NCI-H146 treated with DMSO at 0.1 percent for 48 hours (cell line): ENCODE measurements at regions not wholly inside any gene's neighbourhood (a gene's known extent, or its start where the extent isn't known, plus 50 kb on each side); places are given as distances from the start of the nearest gene placed in this dataset.
A peak's percentile ranks its signal among the peaks of the same experiment; 100 is the strongest.

Source experiments
- DNase-seq: peaks from one replicate; lab custom pipeline; 2025; ENCODE audit not compliant: unreplicated experiment; lab: John Stamatoyannopoulos, UW

DNA sequence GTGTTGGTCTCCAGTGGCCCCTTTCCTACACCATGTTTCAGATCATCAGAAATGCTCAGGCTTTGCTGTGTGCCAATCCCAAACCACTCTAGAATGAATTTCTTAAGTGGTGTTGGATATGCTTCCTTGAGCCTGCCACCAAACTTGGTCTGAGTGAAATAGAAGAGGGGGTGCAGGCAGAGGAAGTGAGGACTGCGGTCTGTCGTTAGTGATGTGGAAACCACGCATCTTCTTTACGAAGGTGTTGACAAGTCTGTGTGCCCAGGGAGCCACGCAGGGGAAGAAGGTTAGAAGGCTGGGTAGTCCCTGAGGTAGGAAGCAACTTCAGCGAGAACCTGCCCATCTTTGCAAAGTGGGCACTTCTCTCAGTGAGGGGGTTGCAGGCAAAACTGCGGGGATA lies 187.4 kb upstream of the NAV2 start:
- DNase-seq: no peak

DNA sequence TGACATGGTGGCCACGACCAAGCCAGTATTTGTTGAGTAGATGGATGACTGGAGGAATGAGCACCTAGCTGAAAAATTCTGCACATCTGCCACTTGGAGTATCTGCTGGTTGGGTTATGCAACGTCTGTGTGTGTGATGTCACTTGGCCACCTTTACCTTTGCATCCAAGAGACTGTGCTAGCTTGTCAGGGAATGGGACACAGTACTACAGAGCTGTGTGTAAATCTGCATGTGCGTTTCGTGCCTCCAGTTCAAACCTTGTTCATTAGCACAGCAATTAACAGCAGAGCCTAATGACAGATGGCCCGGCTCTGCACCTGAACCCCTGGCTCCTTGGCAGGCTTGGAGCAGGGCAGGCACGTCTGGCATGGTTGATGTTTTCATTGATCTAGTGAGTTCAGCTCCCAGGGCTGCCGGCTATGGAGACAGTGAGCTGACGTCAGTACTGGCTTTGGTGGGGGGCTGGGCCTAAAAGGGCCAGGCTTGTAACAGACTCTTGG lies 188.4 kb upstream of the NAV2 start:
- no peak for DNase-seq

DNA sequence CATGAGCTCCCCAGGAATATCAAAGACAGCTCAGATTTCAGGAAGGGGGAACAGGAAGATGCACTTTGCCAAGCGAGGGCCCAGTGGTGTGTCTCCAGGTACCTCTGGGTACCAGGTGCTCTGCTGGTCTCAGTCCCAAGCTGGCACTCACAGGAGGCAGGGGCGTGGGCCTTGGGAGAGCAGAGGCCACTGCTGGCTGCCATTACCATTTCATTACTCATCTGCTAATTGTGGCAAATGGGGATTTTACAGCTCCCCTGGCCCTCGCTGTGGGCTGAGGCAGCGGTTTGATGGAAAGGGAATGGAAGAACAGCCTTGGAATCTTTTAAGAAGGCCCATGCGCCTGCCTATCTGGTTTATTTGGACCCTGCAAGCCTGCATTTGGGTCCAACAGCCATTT lies 192.0 kb upstream of the NAV2 start:
- DNase-seq: no peak

DNA sequence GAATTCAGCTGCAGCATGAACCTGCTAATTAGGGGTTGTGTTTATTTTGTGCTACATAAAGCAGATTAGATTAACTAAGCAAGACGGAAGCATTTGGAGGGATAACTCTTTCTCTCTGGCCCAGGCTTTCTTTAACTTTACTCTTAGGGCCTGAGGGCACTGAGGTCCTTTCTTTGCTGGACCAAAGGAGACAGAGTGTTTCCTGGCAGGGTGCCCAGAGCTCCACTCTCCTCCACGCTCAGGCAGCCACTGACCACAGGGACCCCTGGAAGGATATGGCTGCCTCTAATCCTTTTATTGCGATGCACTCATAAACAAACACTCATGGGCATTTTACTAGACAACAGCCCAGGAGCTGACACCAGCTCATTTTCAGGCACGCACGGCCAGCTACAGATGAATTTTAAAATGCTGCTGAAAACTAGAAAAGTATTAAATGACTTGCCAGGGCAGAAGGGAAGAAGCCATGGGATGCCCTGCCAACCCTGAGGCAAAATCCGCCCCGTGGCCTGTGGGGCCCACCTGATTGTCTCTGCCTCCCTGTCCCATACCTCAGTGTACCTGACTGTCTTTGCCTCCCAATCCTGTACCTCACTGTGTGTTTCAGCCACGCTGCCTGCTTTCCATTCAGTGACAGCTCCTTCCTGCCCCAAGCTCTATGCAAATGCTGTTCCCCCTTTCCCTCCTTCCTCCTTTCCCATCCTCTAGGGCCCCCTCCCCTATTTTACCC lies 192.6 kb upstream of the NAV2 start:
- peak; percentile 33 for DNase-seq

DNA sequence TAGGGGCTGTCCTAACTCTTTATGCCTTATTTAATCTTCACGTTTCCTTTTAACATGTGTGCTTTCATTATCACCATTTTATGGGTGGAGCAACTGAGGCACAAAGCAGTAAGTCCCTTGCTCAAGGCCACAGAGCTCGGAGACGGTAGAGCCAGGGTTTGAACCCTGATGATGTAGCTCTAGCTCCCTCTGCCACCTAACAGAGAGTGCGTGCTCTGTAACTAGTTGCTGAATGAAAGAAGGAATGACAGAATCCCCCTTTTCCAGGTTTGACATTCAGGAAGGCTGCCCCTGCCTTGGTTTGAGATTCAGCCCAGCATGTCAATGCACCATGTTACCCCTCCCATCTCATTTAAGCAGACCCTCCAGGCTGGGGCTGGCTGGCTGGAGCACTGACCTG lies 193.3 kb upstream of the NAV2 start:
- no peak for DNase-seq

DNA sequence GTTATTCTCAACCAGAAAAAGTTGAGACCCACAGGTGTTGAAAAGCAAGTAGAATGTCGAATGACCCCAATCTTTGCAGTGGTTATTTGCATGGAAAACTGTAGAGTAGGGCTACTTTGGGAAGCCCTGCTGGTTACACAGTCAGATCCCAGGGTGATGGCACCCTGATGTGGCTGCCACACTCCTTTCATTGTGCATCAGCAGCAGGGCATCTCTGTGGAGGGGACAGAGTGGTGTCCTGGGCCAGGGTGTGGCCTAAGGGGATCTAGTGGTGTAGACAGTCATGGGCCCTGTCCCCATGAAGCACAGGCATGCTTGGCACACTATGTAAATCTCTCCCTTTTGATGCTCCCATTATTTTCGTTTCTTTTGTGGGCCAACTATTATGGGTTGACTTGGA lies 199.4 kb upstream of the NAV2 start:
- DNase-seq: no peak

DNA sequence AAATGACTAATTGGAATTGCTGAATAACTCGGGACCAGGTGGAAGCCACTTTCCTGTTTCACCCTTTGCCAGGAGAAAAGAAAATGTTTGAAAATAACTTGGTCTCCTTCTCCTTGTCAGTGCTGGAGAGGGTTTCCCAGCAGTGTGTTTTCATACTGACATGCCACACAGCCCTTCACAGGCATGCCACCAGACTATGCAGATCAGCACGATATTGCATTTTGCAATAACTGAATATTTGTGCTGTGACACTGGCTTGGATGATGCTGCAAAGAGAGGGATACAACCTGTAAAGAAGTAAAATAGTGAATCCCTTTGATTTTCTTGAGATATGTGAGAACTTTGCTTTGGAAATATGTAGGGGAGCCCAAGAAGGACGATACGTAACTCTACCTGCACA lies 200.0 kb upstream of the NAV2 start:
- no peak for DNase-seq

DNA sequence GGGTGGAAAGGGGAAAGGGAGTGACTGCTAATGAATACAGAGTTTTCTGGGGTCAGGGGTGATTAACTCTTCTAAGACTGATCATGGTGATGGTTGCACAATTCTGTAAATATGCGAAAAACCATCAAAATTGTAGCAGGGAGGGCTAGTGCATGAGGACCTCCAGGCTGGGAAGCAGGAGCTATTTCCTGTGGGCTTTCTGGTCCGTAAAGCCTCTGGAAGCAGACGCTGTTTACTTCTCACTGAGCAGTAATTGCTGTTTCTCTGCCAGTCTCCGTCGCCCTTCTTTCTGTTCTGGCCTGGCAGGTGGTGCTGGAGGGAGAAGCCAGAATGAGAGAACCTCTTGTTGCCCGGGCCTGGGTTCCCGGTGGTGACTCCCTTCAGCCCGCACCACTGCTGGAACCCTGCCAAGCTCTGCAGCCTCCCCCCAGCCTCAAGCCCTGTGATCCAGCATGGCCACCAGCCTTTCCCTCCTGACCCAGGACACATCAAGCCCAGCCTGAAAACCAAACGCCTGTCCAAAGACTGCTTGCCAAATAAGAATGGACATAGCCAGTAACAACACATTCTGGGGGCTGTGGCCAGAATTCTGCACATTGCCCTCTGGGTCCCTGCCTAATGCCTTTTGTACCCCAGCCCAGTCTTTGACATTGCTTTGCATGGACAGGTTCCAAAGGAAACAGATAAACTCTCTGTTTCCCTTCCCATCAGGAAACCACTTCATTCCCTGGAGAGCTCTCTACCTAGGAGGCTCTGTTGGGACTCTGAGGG lies 201.0 kb upstream of the NAV2 start:
- DNase-seq: peak; percentile 18

DNA sequence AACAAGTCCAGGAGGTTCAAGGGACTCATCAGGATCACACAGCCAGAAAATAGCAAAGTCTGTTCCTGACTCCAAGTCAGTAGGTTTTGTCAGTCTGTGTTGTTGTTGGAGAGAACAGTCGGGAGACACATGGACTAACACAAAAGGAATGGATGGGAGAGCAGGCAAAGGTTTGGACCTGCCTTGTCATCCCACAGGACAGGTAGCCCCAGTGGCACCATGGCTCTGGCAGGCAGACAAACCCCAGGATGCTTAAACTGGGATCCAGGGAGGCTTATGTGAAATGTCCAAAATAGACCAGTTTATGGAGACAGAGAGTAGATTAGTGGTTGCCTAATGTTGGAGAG lies 201.6 kb upstream of the NAV2 start:
- DNase-seq: no peak

DNA sequence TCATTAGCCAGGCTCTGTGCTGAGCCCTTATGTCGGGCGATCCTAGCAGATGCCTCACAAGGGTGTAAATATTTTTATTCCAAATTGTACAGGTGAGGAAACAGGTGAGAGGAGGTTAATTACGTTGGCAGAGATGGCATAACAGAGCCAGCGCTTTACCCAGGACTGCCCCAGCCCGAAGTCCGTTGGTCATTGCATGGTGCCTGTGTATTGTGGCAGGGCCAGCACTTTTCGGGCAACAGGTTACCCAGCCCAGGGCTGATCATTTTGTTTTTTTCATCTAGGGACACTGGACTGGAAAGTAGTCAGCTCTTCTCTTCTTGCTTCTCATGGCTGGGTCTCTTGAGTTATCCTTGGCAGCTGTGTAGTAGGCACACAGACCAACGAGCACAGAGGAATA lies 202.2 kb upstream of the NAV2 start:
- no peak for DNase-seq

DNA sequence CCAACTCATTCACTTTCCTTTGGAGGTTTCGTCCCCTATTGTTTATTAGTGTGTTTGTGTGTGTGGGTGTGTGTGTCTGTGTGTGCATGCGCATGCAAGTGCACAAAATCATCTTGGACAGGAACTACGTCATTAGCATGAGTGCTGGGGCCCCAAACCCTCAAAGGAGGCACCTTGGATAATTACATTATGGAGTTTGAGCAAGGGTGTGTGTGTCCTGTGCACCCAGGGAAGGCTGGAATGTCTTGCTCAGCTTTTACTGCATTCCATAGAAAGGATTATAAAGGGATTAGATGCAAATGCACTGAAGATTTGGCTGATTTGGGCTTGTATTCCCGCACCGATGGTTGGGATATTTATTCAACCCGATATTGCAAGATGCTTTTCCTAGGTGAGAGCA lies 203.4 kb upstream of the NAV2 start:
- DNase-seq: no peak

DNA sequence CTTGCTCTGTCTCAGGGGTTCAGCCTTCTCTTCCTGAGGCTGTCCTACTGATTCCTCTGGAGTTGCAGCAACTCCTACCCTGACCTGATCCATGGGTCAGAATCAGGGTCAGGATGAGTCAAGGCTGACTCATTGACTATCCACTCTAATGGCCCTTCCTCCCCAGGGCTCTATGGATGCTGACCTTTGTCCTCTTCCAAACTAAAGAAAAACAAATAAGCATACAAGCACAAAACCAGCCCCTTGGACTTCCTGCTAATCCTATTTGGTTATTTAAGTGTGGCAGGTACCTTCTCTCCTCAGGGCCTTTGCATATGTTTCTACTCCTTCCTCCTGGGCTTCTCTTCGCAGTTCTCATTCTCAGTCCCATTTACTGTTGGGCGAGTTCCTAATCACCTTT lies 204.5 kb upstream of the NAV2 start:
- no peak for DNase-seq

DNA sequence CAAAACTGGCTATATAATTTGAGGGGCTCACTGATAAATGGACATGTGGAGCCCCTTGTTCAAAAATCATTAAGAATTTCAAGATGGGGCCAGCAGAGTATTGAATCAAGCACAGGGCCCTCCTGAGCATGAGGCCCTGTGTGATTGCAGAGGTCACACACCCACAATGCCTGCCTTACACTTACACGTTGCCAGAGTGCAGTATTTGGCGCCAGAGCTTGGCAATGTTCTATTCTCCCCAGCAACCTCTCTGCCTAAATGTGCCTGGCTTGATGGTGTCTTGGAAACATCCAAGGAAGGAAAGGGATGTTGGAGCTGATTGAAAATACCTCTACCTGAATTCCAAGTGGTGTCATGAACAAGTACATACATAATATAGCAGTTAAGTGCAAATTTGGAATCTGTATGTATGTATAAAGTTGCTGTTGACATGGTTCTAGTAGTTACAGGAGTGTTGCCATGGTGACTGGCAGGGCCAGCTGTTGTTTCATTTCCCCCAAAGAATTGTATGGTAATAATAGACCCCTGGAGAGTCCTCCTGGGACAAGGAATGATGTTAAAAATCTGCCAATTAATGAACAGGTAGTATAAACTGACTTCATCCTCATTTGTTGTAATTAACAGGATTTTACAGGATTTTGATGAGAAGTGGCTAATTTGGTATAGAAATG lies 205.7 kb upstream of the NAV2 start:
- DNase-seq: no peak

DNA sequence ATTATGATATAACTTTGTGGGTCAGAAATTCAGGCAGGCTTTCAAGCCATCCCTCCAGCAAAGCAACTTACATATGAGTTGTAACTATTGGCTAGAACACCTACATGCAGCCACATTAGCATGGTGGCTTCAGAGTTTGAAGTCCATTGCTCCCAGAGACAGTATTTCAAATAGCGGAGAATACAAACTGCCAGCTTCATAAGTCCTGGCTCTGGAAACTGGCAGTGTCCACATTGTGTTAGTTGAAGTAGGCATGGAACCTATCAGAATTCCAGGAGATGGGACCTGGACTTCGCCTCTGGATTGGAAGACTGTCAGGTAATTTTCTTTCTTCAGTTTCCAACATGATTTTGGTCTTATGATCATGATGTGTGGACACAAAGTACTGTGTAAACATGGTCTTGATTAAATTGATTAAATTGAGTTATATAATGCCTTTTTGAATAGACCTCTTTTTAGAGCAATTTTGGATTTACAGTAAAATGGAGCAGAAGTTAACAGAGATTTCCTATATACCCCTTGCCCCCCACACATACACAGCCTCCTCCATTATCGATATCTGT lies 209.9 kb upstream of the NAV2 start:
- DNase-seq: no peak

DNA sequence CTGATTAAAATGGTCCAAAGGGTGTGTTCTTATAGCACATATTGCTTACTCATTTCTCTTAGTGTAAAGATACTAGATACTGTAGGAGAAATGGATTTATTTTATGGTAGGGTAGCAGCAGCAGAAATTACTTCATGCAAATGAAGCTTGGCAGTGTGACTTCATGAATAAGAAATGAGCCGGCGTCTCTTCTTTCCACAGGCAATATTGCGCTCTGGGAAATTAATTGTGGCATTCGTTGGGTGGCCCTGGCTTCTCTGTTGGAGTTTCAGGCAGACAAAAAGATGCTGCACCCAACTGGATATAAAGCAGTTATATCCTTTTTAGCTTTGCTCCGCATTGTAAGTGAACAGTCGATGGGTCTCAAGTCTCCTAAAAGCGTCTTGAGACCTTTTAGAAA lies 211.0 kb upstream of the NAV2 start:
- DNase-seq: no peak

DNA sequence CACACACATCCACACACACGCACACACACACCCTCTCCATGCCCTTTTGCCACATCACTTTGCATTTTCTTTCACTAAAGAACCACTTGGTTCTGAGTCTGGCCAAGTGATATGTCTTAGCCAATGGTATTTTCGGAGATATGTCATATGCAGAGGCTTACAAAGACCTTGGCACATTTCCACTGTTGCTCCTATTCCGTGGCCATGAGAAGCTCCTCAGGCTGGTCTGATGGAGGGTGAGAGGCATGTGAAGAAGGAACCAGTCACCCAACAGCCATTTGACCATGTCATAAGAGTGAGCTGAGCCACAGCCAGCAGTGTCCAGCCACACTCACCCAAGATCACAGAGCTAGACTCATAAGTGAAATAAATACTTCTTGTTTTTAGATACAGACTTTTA lies 212.6 kb upstream of the NAV2 start:
- DNase-seq: no peak

DNA sequence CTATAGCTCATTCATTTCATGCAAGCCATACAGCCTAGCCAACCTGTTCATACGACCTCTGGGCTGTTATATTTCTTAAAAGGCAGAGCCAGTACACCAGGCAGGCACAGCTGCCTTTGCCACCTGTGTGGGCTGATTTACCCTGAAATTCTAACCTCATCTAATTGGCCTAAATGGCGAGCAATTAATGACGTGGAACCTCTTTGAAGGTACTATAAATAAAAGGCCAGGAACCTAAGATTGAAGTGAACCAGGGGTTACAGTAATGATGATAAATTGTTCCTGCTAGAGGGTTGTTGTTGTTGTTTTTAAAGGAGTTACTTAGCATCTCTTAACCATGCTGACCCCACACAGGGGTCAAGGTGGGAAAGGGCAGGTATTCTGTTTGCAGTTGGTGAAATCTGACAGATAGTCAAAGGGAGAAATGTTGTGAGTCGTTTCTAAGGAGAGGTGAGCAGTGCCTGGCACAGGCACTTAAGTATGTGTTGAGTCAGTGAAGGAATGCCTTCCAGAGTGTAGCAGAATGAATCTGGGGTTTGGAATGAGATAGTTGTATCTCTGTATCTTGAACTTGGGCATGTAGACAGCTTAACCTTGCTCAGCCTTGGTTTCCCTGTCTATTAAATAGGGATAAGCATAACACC lies 213.5 kb upstream of the NAV2 start:
- DNase-seq: peak; percentile 47

DNA sequence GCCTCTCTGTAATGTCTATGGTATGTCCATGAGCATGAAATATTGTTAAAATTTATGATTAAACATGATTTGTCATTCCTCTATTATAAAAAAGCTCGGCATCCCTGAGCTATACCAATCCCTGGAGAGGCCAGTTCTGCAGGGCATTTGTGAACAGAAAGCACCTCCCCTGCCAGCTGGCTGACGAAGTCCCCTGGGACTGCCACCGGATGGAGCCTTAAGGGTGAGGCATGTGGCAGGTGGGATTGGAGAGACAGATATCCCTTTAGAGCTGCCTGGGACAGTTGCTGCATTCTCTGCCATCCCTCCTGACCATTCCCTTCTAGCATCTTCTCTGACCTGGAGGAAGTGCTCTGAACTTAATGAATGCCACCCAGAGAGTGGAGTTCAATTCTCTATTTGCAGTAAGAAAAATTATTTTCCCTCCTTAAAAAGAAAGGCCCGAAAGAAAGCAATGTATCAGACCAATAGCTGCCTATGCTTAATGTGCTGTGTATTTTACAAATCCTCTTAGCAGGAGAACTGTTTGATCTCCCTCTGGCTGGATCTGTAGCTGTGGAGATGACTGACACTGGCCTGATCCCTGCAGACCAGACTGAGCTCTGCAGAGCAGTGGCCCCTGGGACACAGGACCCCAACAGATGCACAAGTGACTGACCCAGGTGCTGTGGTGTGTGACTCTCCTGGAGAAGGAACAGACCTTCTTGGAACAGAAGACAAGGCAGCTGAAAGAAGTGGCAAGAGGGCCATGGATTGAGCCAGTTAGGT lies 219.0 kb upstream of the NAV2 start:
- DNase-seq: no peak

DNA sequence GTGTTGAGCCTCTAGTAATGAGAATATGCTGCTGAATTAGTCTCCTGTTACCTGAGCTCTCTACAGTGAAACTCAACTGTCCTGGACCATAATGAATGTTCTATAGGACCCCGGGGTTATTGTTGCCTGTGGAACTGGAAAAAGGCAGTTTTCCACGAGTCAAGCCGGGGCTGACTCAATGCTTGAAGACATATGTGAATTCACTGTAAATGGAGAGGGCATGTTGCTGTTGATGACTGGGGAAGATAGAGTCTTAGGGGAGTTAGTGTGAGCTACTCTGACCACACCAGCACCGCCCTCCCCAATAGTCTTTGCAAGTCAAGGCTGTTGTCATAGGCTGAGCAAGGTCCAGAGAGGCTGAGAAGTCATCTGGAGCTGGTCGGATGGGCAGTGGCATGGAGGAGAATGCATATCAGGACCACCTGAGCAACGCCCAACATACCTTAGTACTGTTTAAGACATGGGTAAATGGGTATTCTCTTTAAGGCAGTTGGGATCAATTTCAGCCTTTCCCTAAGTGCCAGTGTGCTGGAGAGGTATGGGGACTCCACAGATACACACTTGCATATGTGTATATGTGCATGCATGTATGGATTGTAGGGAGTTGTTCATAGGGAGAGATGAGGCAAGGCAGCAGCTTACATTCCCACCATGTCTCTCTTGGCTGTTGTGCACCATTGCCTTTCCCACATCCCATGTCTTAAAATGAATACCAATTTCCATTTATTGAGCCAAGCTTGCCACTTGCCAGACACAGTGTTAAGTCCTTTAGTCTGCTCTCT lies 230.1 kb upstream of the NAV2 start:
- no peak for DNase-seq

DNA sequence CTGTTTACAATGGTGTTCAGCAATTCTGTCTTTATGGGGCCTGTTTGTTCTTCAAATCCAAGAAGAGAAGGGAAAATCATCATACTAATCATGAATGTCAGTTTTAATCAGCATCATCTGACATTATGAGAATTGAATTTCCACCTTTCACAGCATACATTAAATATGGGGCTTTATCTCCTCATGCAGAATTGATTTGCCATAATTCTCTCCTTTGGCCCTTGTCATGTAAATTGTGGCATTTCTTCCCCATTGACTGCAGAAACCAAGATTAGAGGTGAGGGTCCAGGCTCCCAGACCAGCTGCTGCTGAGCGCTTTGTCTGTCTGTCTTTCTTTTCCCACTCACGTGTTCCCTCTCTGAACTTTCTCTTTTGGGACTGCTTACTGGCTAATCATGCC lies 232.1 kb upstream of the NAV2 start:
- no peak for DNase-seq
